GM19438 (cell line): ENCODE measurements at regions not wholly inside any gene's neighbourhood (a gene's known extent, or its start where the extent isn't known, plus 50 kb on each side); places are given as distances from the start of the nearest gene placed in this dataset.
"Not testable (repeated sequence)": the region's sequence is repeated elsewhere in the genome, so short reads cannot be mapped to it uniquely, and the experiment has no call there.

ENCODE experiments used
- ATAC-seq: cut with Tn5 transposase; IDR thresholded peaks from one replicate; pipeline ENCODE4 v1.9.1; 2021; ENCODE audit warnings: low read depth; ENCODE audit not compliant: unreplicated experiment

- ATAC-seq: no peak
These were observed 216.0 kb upstream of the DAAM1 start for GRCh38 chr14:58972233-58973017.

GRCh38 chr14:58977366-58977765, 211.1 kb upstream of the DAAM1 start:
- no peak for ATAC-seq

GRCh38 chr14:58978343-58978742, 210.1 kb upstream of the DAAM1 start:
- ATAC-seq: no peak

GRCh38 chr14:58979325-58979724, 209.1 kb upstream of the DAAM1 start:
- no peak for ATAC-seq

DNA sequence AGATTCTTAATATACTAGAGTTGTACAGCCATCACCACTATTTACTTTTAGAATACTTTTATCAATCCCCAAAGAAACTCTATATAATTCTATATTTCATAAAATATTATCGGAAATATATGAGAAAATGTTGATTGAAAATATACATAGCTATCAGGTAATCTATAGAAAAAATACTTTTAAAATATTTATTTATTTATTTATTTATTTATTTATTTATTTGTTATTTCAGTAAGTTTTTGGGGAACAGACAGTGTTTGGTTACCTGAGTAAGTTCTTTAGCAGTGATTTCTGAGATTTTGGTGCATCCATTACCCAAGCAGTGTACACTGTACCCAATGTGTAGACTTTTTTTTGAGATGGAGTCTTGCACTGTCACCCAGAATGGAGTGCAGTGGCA, 206.6 kb upstream of the DAAM1 start:
- ATAC-seq: no peak

GRCh38 chr14:58985786-58986185, 202.7 kb upstream of the DAAM1 start:
- ATAC-seq: no peak

GRCh38 chr14:58987591-58987990, 200.9 kb upstream of the DAAM1 start:
- no peak for ATAC-seq

DNA sequence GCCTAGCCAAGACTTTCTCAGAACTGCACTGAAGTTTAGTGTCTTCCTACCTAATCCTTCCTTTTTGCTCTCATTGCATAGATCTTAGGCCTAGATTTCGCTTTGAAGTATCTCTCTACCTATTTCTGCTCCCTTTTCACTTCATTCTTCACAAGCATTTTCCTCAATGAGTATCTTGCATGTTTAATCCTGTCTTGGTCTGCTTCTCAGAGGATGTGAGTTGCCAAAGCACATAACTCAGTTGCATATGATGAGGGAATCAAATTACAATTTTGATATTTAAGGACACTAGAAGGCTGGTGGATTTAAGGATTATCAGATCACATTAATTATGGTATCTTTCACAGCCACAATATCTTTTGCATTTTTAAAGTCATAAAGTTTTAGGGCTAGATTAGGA, 195.5 kb upstream of the DAAM1 start:
- no peak for ATAC-seq

- no peak for ATAC-seq
These were observed 194.3 kb upstream of the DAAM1 start for GRCh38 chr14:58994130-58994529.

- no peak for ATAC-seq
These were observed 184.5 kb upstream of the DAAM1 start for GRCh38 chr14:59004012-59004411.

GRCh38 chr14:59006179-59006578, 182.3 kb upstream of the DAAM1 start:
- ATAC-seq: not testable (repeated sequence)

DNA sequence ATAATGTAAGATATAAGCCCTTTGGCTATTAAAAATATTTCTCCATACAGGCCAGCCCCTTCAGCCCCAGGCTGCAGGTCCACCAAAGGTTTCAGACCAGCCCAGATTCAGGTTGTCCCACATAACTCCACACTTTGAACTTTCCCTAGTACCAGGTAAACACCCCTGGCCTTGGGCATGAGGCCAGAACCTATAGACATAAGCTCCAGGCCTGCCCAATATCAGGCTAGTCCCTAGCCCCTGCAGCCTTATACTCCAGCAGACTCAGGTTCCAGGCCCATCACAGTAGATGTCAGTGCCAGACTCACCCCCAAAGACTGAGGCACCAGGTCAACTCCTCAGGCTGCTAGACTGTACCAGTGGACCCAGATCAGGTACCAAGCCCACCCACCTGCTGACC, 178.5 kb upstream of the DAAM1 start:
- no peak for ATAC-seq

DNA sequence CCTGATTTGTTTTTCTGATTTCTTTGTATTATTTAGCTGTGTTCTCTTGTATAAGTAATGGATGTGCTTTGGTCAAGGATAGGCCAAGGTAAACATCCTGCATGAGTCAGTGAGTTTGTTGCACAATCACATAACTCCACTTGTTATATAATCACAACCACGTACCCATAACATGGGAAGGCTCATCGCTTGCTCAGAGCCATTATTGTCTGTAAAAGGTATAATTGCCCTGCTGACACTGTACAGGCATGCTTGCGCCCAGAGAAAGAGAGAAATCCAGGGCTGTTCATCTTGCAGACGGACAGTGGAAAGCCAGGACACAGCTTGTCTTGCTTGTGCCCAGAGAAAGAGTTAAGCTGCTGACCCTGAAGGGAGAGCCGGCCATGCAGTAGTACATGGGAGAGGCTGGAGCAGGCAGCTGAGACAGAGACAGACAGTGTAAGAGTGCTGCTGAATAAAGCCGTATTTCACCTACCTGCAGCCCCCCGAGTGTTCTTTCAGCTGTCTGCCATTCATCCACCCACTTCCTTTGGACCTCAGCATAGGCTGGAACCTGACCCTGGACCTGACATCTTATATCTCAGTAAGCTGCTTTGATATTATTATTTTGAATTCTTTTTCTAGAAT, 174.7 kb upstream of the DAAM1 start:
- ATAC-seq: no peak

- ATAC-seq: no peak
These were observed 173.0 kb upstream of the DAAM1 start for GRCh38 chr14:59015482-59015881.

DNA sequence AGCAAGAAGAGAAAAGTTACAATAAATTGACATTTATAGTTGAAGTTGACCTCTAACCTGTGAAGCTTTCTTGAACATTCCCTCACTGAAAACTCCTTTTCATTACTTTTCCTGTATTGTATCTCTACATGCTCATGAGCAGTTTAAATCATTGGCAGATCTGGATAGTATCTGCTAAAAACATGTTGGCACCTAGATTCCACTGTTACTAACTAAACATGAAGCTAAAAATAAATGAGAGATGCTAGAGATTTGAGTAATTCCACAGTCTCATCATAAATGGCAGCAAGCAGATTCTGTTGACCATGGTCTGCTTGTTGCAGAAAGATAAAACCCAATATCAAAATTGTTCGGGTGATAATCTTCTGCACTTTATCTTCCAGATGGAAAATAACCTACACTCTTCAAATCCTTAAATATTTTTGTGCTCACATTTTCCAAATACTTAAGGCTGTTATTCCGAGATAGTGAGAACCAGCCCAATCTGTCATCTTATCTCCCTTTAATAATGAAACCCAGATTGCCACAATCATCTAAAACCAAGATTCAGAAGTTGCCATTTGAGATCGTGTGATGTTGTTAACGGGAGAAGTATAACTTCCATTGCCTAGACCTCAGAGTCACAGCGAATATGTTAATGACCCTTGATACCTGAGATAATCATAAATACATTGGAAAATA, 171.0 kb upstream of the DAAM1 start:
- no peak for ATAC-seq

GRCh38 chr14:59018460-59018859, 170.0 kb upstream of the DAAM1 start:
- ATAC-seq: no peak

DNA sequence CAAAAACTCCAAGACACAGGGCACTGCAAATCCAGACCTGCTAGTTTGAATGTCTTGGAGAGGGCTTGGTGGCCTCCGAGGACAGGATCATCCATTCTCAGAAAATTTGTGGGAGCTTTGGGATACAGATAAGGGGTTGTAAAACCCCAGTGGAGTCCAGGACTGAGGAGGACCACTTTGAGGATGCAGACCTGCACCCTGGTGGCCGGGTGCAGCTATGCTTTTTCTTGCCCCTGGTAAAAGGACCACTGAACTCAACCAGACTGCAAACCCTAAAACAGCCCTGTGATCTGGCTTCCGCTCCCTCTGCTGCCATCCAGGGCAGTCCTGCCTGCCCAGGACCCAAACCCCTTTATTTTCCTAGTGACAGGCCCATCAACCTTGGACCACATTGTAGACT, 169.5 kb upstream of the DAAM1 start:
- no peak for ATAC-seq

DNA sequence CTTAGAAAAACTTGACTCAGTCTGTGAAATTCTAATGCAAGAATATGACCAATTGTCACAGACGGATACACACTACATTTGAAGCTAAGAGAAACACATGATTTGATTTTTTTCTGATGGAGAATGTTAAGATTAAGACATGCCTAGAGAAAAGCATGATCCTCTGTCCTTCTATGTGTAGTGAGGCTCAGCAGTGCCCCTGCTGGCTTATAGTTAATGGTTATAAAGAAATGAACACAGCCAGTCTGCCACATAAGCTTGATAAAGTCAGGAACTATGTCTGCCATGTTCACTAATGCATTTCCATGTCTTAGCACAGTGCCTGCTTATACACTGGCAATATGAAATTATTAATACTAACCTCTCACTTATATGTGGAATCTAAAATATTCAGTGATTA, 168.1 kb upstream of the DAAM1 start:
- no peak for ATAC-seq

- no peak for ATAC-seq
These were observed 166.3 kb upstream of the DAAM1 start for GRCh38 chr14:59022144-59022543.

GRCh38 chr14:59026081-59026480, 162.4 kb upstream of the DAAM1 start:
- no peak for ATAC-seq

DNA sequence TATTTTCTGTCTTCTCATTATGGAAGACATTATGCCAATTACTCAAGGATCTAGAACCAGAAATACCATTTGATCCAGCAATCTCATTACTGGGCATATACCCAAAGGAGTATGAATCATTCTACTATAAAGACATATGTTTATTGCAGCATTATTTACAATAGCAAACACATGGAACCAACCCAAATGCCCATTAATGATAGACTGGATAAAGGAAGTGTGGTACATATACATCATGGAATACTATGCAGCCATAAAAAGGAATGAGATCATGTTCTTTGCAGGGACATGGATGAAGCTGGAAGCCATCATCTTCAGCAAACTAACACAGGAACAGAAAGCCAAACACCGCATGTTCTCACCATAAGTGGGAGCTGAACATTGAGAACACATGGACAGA, 161.8 kb upstream of the DAAM1 start:
- ATAC-seq: not testable (repeated sequence)
